Fibroblast of peridontal ligament (primary cell): ENCODE measurements at regions not wholly inside any gene's neighbourhood (a gene's known extent, or its start where the extent isn't known, plus 50 kb on each side); places are given as distances from the start of the nearest gene placed in this dataset.
"Not testable (repeated sequence)": the region's sequence is repeated elsewhere in the genome, so short reads cannot be mapped to it uniquely, and the experiment has no call there.

Experiments used
- DNase-seq: peaks from one replicate; pipeline ENCODE4 v3.0.0-alpha.2; 2010; ENCODE audit errors: extremely low read depth

DNA sequence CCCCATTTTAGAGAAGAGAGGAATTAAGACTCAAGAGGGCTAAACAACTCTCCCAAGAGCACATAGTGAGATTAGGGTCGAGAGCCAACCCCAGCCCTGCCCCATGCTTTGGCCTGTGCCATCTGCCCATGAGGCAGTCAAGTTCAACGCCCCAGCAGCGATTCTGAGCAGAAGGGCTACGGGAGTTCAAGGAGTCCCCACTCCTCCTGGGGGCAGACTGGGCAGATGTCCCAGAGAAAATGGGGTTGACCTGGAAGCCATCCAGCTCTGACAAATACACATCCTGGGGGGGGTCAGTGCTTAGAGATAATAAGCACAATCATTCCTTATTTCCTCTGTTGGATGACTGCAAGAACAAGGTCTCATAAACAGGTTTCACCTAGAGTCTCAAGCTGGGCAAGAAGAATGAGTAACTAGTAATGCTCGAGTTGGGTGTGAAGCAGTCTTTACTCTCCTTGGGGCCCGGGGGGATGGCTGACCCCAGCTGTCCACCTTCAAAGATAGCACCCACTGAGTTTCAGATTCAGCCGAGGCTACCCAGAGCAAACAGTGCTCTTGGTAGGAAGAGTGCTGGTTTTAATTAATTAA lies 716.4 kb downstream of the RNF144A start:
- no peak for DNase-seq

GRCh38 chr2:7634409-7634808 lies 717.2 kb downstream of the RNF144A start:
- DNase-seq = no peak

- no peak for DNase-seq
Measured at GRCh38 chr2:7639476-7639875, 722.3 kb downstream of the RNF144A start.

DNA sequence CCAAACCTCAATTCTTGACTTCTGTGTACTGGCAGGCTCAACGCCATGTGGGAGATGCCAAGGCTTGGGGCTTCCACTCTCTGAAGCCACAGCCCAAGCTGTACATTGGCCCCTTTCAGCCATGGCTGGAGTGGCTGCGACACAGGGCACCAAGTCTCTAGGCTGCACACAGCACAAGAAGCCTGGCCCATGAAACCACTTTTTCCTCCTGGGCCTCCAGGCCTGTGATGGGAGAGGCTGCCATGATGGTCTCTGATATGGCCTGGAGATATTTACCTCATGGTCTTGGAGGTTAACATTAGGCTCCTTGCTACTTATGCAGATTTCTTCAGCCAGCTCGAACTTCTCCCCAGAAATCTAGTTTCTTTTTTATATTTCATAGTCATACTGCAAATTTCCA lies 724.1 kb downstream of the RNF144A start:
- DNase-seq = not testable (repeated sequence)

DNA sequence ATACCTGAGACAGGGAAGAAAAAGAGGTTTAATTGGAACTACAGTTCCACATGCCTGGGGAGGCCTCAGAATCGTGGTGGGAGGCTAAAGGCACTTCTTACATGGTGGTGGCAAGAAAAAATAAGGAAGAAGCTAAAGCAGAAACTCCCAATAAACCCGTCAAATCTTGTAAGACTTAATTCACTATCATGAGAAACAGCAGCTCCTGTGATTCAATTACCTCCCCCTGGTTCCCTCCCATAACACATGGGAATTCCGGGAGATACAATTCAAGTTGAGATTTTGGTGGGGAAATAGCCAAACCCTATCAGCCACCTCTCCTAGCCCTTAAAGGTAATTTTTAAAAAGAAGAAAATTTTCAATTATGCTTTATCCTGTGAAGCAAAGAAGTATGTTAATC lies 728.8 kb downstream of the RNF144A start:
- no peak for DNase-seq

- DNase-seq = no peak
Measured at GRCh38 chr2:7646661-7647060, 729.4 kb downstream of the RNF144A start.

DNA sequence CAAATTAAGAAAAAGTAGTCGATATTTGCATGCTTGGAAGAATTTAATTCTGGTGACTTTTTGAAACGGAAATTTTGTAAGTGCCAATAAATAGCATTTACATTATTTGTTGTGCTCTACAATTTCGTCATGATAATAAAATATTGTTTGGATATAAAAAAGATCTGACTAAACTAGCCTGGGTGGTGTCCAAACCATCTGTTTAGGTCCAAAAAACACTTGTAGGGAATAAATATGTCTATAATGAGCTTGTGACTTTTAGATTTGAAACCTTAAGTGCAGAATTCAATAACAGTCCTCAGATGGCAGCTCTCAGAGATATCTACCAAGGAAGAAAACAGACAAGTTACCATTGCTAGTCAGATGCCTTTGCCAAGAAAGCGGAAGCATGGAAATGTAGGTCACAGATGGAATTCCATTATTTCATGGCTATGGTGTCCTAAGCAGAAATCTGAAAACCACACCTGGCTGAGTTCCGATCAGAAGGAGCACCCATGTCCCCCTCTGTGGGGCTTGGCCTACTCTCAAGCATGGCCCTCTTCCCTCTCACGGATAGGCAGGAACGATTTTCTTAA lies 731.1 kb downstream of the RNF144A start:
- no peak for DNase-seq

DNA sequence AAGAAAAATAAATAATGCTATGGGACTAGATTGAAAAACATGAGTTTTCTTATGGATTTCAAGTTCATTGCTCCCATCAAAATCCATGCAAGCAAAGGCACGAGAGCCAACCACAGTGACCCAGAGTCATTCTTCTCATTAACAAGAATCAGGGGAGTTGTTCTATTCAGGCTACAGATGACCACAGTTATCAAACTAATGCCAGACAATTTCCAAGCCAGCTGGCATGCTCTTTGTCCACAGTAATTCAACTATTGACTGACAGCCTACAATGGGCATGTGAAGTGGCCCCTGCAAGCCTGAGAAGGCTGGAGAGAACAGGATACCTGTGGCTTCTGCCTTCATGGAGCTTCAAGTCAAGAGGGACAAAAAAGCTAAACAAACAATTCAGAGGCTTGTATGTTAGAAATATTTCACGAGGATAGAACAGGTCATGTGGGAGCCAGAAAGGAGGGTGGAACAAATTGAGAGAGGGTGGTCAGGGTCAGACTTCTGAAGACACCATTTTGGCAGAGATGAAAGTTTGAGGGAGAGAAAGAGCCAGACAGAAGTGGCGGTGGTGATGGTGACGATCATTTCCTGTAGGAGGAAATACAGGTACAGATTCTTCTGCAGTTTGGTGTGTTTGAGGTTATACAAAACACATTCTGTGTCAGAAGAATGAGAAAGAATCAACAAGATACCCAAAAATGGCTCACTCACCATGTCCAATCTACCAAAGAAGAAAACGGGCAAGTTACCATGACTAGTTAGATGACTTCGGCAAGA lies 732.4 kb downstream of the RNF144A start:
- DNase-seq = no peak

GRCh38 chr2:7653617-7654016 lies 736.4 kb downstream of the RNF144A start:
- no peak for DNase-seq

DNA sequence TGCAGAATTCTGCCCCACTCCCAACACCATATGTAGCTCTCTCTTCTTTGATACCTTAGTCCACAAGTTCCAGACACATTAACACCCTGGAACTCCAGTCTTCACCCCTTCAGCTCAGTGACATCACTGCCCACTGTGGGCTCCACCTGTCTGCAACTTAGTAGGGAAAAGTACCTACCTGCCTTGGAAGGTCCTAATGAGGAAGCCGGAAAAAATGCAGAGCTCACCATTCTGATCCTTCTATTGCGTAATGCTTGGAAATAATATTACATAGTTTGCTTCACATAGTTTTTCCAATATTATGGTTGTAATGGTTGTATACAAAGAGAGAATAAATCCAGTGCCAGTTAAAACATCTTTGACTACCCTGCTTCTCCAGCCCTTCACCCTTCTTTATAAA lies 738.4 kb downstream of the RNF144A start:
- DNase-seq = no peak

DNA sequence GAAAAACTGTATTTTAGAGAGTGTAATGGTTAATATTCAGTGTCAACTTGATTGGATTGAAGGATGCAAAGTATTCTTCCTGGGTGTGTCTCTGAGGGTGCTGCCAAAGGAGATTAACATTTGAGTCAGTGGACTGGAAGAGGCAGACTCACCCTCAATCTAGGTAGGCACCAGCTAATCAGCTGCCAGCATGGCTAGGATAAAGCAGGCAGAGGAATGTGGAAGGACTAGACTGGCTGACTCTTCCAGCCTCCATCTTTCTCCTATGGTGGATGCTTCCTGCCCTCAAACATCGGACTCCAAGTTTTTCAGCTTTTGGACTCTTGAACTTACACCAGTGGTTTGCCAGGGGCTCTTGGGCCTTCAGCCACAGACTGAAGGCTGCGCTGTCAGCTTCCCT lies 740.3 kb downstream of the RNF144A start:
- not testable (repeated sequence) for DNase-seq

GRCh38 chr2:7658486-7658885 lies 741.3 kb downstream of the RNF144A start:
- DNase-seq = no peak

- no peak for DNase-seq
Measured at GRCh38 chr2:7660816-7661215, 743.6 kb downstream of the RNF144A start.

- DNase-seq = no peak
Measured at GRCh38 chr2:7661502-7661901, 744.3 kb downstream of the RNF144A start.

DNA sequence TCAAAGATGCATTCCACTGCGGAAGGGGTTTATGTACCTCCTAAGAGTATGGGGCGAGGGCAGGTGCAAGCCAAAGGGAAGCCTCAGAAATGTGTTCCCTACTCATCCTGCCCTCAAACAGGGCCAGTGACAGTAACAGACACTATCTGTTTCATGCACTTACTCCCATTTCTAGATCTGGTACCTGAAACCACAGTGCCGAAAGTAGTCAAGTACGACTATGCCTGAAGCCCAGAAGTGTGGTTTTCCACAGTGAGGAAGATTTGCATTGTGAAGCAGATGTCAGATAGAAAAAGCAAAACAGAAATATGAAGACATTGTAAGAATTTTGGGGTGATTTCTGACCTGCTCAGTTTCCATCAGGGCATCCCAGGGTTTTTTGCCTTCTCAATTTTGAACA lies 748.7 kb downstream of the RNF144A start:
- no peak for DNase-seq

DNA sequence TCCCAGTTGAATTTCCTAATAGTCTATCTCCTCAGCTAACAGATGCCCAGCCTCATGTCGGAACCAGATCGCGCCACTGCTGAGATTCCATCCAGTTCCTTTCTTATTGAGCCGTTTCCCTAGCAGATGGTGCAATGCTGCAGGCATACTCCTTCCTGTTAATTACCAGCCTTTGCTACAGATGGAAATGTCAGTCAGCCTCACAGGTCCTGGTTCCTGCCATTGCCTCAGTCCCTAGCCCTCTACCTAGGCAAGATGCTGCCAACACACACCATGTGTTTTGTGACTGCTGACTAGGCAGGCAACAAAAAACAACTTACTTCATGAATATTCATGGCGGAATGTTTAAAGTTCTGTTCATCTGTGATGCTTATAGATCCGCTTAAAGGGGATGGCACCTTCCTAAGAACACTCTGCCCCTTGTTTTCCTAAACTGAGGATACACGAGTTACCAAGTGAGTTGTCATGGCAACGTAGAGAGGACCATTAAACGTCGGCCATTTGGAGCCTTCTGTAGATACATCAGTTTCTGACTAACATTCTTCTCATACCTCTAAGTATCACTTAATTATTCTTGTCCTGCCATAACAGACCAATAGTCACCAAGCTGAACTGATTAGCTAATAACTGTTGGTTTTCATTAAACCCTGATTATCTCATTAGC lies 749.5 kb downstream of the RNF144A start:
- DNase-seq = no peak

GRCh38 chr2:7667260-7667757 lies 750.1 kb downstream of the RNF144A start:
- DNase-seq = no peak

DNA sequence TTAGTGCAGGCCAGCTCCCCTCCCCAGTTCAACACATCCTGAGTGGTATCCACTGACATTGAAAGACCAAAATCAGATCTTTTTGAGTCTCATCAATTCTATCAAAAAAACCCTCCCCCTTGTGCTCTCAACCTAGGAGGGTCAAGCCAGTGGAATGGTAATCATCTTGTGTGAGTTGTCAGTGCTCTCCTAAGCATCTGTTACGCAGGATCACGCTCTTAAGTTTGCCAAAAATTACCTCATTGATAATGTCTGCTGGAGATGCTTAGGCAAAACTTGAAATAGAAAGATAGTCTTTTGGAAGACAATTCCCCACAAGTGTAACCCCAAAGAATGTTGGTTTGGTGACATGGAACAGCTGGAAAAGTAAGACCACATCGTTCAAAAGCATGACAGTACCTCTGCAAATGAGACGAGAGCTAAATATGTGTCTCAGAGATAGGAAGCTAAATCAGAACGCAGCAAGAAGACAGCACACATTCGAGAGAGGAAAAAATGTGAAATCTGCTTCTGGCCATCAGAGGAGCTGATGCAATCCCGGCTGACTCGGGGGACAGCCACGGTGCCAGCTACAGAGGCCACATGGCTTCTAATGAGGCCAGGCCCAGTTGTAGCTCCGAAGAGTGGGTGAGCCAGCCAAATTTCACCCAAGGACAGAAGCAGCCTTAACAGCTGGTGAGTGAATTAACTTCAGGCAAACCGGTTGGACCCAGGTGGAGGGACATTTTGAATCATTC lies 753.9 kb downstream of the RNF144A start:
- no peak for DNase-seq

- no peak for DNase-seq
Measured at GRCh38 chr2:7672027-7672684, 754.9 kb downstream of the RNF144A start.

GRCh38 chr2:7672685-7673071 lies 755.5 kb downstream of the RNF144A start:
- no peak for DNase-seq

GRCh38 chr2:7673101-7673500 lies 755.9 kb downstream of the RNF144A start:
- DNase-seq = no peak
